DND-41 (cell line): ENCODE measurements at regions not wholly inside any gene's neighbourhood (a gene's known extent, or its start where the extent isn't known, plus 50 kb on each side); places are given as distances from the start of the nearest gene placed in this dataset.

Experiments
- ATAC-seq: fragments of 200-7000 bp; cut with Tn5 transposase; 3 replicates; pipeline ENCODE4 v1.9.1; 2021; ENCODE audit warnings: low read depth; ENCODE audit not compliant: insufficient read depth
- DNase-seq: peaks from one replicate; pipeline ENCODE4 v3.0.0-alpha.2; 2020
- H2AFZ ChIP-seq: 2 replicates; pipeline ENCODE4 v1.6.0; 2012; ENCODE audit warnings: low read depth, low read length
- H3K27ac ChIP-seq: 2 replicates; pipeline ENCODE4 v1.5.1; 2012; ENCODE audit warnings: low read length, inconsistent platforms
- H3K27me3 ChIP-seq: fragments of 200-600 bp; sonication (generic); 2 replicates; pipeline ENCODE4 v1.6.0; 2012; ENCODE audit warnings: low read length, mild to moderate bottlenecking, inconsistent platforms; ENCODE audit not compliant: insufficient read depth, poor library complexity
- H3K36me3 ChIP-seq: 2 replicates; pipeline ENCODE4 v1.5.1; 2012; ENCODE audit warnings: low read length, inconsistent platforms; ENCODE audit not compliant: insufficient read depth
- H3K4me1 ChIP-seq: 2 replicates; pipeline ENCODE4 v1.5.1; 2012; ENCODE audit warnings: mild to moderate bottlenecking, low read length; ENCODE audit not compliant: insufficient read depth
- H3K4me2 ChIP-seq: 2 replicates; pipeline ENCODE4 v1.6.0; 2012; ENCODE audit warnings: mild to moderate bottlenecking, moderate library complexity, low read length, inconsistent platforms; ENCODE audit not compliant: insufficient read depth
- H3K4me3 ChIP-seq, 2 experiments: fragments of 200-600 bp in 1 of 2; shearing (Covaris generic) in 1 of 2; 2 replicates each; pipeline ENCODE4 v1.5.1; 2012 to 2016; ENCODE audit warnings: inconsistent platforms in 2 of 2, low read length in 2 of 2, mild to moderate bottlenecking in 2 of 2, low read depth in 1 of 2, moderate library complexity in 1 of 2
- H3K79me2 ChIP-seq: 2 replicates; pipeline ENCODE4 v1.6.0; 2012; ENCODE audit warnings: low read length, inconsistent platforms; ENCODE audit not compliant: insufficient read depth
- H3K9ac ChIP-seq: 2 replicates; pipeline ENCODE4 v1.6.0; 2012; ENCODE audit warnings: low read depth, mild to moderate bottlenecking, inconsistent platforms, low read length, moderate library complexity
- H3K9me3 ChIP-seq: 2 replicates; pipeline ENCODE4 v1.5.1; 2012; ENCODE audit warnings: low read length, moderate library complexity, mild to moderate bottlenecking, inconsistent platforms; ENCODE audit not compliant: insufficient read depth, severe bottlenecking
- H4K20me1 ChIP-seq: 2 replicates; pipeline ENCODE4 v1.6.0; 2012; ENCODE audit warnings: low read length; ENCODE audit not compliant: insufficient read depth
- CTCF ChIP-seq: IDR thresholded peaks from 2 replicates; pipeline ENCODE4 v1.5.1; 2012; ENCODE audit warnings: borderline replicate concordance, low read length, moderate library complexity, mild to moderate bottlenecking; ENCODE audit not compliant: poor library complexity, severe bottlenecking; ENCODE audit errors: extremely low read depth
- EZH2 ChIP-seq: IDR thresholded peaks from 3 replicates; pipeline ENCODE4 v1.6.1; 2012; ENCODE audit warnings: borderline replicate concordance, low read depth, mild to moderate bottlenecking, moderate library complexity, low read length, inconsistent platforms; ENCODE audit not compliant: severe bottlenecking

- Histone ChIP-seq H3K9me3 (no peaks in the 10 kb centered on the region), H3K4me1 (no peaks in the 10 kb centered on the region), H3K79me2 (no peaks in the 10 kb centered on the region), H3K27ac (no peak overlapping the region), H3K4me3 (no peak overlapping the region), H3K4me2 (no peak overlapping the region), H3K36me3 (no peaks in the 10 kb centered on the region), H2AFZ (no peak overlapping the region), H3K9ac (no peak overlapping the region), H3K27me3 (no peaks in the 10 kb centered on the region), H4K20me1 (no peaks in the 10 kb centered on the region)
- DNase-seq (no peak), ATAC-seq (no peak)
- TF ChIP-seq EZH2 (no peak), CTCF (no peak)
These were observed 291.1 kb downstream of the ADGRG6 start for GRCh38 chr6:142592876-142593275.

- Histone ChIP-seq H3K4me3 (no peak overlapping the region), H3K9ac (no peak overlapping the region), H3K9me3 (no peaks in the 10 kb centered on the region), H3K27me3 (no peaks in the 10 kb centered on the region), H3K4me1 (no peaks in the 10 kb centered on the region), H4K20me1 (no peaks in the 10 kb centered on the region), H2AFZ (no peak overlapping the region), H3K79me2 (no peaks in the 10 kb centered on the region), H3K27ac (no peak overlapping the region), H3K4me2 (no peak overlapping the region), H3K36me3 (no peaks in the 10 kb centered on the region)
- TF ChIP-seq CTCF (no peak), EZH2 (no peak)
- ATAC-seq, result no peak
- no peak for DNase-seq
These were observed 296.0 kb downstream of the ADGRG6 start for GRCh38 chr6:142597836-142598235.

GRCh38 chr6:142601427-142601826 lies 299.6 kb downstream of the ADGRG6 start:
- Histone ChIP-seq H3K27ac (no peak overlapping the region), H3K79me2 (no peaks in the 10 kb centered on the region), H3K4me1 (no peaks in the 10 kb centered on the region), H3K36me3 (no peaks in the 10 kb centered on the region), H3K9ac (no peak overlapping the region), H3K27me3 (no peaks in the 10 kb centered on the region), H3K9me3 (no peaks in the 10 kb centered on the region), H2AFZ (no peak overlapping the region), H4K20me1 (no peaks in the 10 kb centered on the region), H3K4me2 (no peak overlapping the region), H3K4me3 (no peak overlapping the region)
- ATAC-seq (no peak), DNase-seq (no peak)
- TF ChIP-seq EZH2 (no peak), CTCF (no peak)

- Histone ChIP-seq H3K9me3 (no peaks in the 10 kb centered on the region), H4K20me1 (no peaks in the 10 kb centered on the region), H3K79me2 (no peaks in the 10 kb centered on the region), H3K27me3 (no peaks in the 10 kb centered on the region), H2AFZ (no peak overlapping the region), H3K9ac (no peak overlapping the region), H3K27ac (no peak overlapping the region), H3K4me2 (no peak overlapping the region), H3K4me1 (no peaks in the 10 kb centered on the region), H3K4me3 (no peak overlapping the region), H3K36me3 (no peaks in the 10 kb centered on the region)
- no peak for ATAC-seq
- TF ChIP-seq EZH2 (no peak), CTCF (no peak)
- DNase-seq, result no peak
These were observed 301.2 kb downstream of the ADGRG6 start for GRCh38 chr6:142602972-142603371.
